Breast epithelium (tissue), 3 donors: ENCODE measurements at regions not wholly inside any gene's neighbourhood (a gene's known extent, or its start where the extent isn't known, plus 50 kb on each side); places are given as distances from the start of the nearest gene placed in this dataset.

Experiments used
- POLR2A ChIP-seq: fragments of 450-650 bp; IDR thresholded peaks from one replicate; pipeline ENCODE4 v1.6.1; 2016; ENCODE audit warnings: antibody characterized with exemption, mild to moderate bottlenecking, moderate library complexity
- POLR2AphosphoS5 ChIP-seq, 3 donors: sonication (generic); formaldehyde crosslinking; IDR thresholded peaks; one replicate each; pipeline ENCODE4 v1.6.1; 2017; ENCODE audit warnings: antibody characterized with exemption in 3 of 3
- TF ChIP-seq, protein P1 (sequence below), 3 donors: fragments of 450-650 bp; IDR thresholded peaks; one replicate each; pipeline ENCODE4 v1.5.1; 2016 to 2017; ENCODE audit warnings: antibody characterized with exemption in 3 of 3, mild to moderate bottlenecking in 3 of 3, moderate library complexity in 3 of 3

DNA sequence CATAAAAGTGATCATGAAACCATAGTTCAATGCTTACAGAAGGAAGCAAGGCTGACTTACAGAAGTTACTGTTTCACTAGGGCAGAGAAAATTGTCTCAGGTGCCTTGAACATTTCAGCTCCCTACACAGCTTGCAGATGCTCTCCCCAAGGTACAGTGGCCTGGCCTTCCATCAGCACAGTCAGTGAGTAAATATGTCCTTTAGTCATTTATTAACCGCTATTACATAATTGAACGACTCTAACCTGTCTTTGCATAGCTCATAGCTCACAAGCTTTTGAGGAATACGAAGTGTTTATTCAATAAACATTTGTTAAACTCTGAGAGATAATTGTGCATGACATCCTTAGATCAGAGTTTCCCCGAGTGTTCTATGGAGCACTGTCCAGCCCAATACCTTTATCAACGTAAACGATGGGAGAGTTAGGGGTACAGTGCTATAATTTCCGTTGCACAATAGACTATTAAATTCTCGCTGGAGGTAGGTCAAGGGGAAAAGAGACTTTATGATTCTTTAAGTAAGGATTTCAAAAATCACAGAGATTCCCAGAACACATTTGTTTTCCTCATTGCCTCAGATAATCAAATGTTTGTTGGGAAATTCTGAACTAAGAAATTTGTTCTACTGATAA is 677.8 kb downstream of the TSN start:
- TF ChIP-seq POLR2A (no peak), POLR2AphosphoS5 (IDR thresholded peaks at IDR 0.05) (no peak)
- TF ChIP-seq, protein P1, sequence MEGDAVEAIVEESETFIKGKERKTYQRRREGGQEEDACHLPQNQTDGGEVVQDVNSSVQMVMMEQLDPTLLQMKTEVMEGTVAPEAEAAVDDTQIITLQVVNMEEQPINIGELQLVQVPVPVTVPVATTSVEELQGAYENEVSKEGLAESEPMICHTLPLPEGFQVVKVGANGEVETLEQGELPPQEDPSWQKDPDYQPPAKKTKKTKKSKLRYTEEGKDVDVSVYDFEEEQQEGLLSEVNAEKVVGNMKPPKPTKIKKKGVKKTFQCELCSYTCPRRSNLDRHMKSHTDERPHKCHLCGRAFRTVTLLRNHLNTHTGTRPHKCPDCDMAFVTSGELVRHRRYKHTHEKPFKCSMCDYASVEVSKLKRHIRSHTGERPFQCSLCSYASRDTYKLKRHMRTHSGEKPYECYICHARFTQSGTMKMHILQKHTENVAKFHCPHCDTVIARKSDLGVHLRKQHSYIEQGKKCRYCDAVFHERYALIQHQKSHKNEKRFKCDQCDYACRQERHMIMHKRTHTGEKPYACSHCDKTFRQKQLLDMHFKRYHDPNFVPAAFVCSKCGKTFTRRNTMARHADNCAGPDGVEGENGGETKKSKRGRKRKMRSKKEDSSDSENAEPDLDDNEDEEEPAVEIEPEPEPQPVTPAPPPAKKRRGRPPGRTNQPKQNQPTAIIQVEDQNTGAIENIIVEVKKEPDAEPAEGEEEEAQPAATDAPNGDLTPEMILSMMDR (IDR thresholded peaks at IDR 0.05), result no peak
